K562 (cell line): ENCODE measurements at regions not wholly inside any gene's neighbourhood (a gene's known extent, or its start where the extent isn't known, plus 50 kb on each side); places are given as distances from the start of the nearest gene placed in this dataset.

ENCODE experiments used
- HDGF ChIP-seq: fragments of 450-650 bp; IDR thresholded peaks from 2 replicates; pipeline ENCODE4 v1.6.1; 2016
- HLTF ChIP-seq: fragments of 450-650 bp; IDR thresholded peaks from 2 replicates; pipeline ENCODE4 v1.6.1; 2016
- L3MBTL2 ChIP-seq: fragments of 450-650 bp; IDR thresholded peaks from 2 replicates; pipeline ENCODE4 v1.6.1; 2016; ENCODE audit warnings: mild to moderate bottlenecking, moderate library complexity
- ZC3H8 ChIP-seq: fragments of 450-650 bp; IDR thresholded peaks from 2 replicates; pipeline ENCODE4 v1.6.1; 2017
- ZNF77 ChIP-seq: fragments of 250-450 bp; sonication (Bioruptor Pico); IDR thresholded peaks from 2 replicates; pipeline ENCODE4 v1.5.0; 2020
- TF ChIP-seq, protein P1 (sequence below): fragments of 450-650 bp; IDR thresholded peaks from 2 replicates; pipeline ENCODE4 v1.6.1; 2016; ENCODE audit warnings: low read depth
- TF ChIP-seq, protein P2 (sequence below): sonication (generic); formaldehyde crosslinking; IDR thresholded peaks from 2 replicates; pipeline ENCODE4 v1.8.0; 2022; ENCODE audit warnings: mild to moderate bottlenecking, missing genetic modification reagents
- TF ChIP-seq, protein P3 (sequence below): fragments of 250-450 bp; sonication (Bioruptor Pico); IDR thresholded peaks from 2 replicates; pipeline ENCODE4 v1.5.0; 2020; ENCODE audit warnings: mild to moderate bottlenecking, borderline replicate concordance

DNA sequence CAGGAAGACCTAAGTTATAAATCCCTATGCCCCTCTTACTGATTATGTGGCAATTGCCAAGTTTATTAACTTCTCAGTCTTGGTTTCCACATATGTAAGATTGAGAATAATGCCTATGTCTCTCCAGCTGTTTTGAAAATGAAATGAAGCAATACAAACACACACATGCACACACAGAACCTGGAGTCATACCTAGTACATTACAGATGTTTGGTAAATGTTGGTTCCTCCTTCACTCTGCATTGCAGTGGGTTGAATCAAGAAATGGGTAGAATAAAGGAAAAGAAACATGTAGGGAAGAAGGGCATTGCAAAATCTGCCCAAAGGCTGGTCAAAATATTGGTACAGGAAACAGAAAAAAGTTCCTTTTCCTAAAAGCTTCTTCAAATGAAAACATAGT lies 309.9 kb upstream of the EMCN start (continued):
- TF ChIP-seq, protein P1, sequence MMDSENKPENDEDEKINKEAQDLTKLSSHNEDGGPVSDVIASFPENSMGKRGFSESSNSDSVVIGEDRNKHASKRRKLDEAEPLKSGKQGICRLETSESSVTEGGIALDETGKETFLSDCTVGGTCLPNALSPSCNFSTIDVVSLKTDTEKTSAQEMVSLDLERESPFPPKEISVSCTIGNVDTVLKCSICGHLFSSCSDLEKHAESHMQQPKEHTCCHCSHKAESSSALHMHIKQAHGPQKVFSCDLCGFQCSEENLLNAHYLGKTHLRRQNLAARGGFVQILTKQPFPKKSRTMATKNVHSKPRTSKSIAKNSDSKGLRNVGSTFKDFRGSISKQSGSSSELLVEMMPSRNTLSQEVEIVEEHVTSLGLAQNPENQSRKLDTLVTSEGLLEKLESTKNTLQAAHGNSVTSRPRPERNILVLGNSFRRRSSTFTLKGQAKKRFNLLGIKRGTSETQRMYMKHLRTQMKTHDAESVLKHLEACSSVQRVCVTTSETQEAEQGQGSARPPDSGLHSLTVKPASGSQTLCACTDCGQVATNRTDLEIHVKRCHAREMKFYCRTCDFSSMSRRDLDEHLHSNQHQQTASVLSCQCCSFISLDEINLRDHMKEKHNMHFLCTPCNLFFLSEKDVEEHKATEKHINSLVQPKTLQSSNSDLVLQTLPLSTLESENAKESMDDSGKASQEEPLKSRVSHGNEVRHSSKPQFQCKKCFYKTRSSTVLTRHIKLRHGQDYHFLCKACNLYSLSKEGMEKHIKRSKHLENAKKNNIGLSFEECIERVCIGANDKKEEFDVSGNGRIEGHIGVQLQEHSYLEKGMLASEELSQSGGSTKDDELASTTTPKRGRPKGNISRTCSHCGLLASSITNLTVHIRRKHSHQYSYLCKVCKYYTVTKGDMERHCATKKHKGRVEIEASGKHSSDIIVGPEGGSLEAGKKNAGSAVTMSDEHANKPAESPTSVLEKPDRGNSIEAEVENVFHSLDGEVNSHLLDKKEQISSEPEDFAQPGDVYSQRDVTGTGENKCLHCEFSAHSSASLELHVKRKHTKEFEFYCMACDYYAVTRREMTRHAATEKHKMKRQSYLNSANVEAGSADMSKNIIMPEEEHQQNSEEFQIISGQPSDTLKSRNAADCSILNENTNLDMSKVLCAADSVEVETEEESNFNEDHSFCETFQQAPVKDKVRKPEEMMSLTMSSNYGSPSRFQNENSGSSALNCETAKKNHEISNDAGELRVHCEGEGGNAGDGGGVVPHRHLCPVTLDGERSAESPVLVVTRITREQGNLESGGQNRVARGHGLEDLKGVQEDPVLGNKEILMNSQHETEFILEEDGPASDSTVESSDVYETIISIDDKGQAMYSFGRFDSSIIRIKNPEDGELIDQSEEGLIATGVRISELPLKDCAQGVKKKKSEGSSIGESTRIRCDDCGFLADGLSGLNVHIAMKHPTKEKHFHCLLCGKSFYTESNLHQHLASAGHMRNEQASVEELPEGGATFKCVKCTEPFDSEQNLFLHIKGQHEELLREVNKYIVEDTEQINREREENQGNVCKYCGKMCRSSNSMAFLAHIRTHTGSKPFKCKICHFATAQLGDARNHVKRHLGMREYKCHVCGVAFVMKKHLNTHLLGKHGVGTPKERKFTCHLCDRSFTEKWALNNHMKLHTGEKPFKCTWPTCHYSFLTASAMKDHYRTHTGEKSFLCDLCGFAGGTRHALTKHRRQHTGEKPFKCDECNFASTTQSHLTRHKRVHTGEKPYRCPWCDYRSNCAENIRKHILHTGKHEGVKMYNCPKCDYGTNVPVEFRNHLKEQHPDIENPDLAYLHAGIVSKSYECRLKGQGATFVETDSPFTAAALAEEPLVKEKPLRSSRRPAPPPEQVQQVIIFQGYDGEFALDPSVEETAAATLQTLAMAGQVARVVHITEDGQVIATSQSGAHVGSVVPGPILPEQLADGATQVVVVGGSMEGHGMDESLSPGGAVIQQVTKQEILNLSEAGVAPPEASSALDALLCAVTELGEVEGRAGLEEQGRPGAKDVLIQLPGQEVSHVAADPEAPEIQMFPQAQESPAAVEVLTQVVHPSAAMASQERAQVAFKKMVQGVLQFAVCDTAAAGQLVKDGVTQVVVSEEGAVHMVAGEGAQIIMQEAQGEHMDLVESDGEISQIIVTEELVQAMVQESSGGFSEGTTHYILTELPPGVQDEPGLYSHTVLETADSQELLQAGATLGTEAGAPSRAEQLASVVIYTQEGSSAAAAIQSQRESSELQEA = no peak
- no peak for TF ChIP-seq HLTF
- TF ChIP-seq, protein P2, sequence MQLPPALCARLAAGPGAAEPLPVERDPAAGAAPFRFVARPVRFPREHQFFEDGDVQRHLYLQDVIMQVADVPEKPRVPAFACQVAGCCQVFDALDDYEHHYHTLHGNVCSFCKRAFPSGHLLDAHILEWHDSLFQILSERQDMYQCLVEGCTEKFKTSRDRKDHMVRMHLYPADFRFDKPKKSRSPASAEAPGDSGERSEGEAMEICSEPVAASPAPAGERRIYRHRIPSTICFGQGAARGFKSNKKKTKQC (CRISPR knock-in tag) = no peak
- TF ChIP-seq, protein P3, sequence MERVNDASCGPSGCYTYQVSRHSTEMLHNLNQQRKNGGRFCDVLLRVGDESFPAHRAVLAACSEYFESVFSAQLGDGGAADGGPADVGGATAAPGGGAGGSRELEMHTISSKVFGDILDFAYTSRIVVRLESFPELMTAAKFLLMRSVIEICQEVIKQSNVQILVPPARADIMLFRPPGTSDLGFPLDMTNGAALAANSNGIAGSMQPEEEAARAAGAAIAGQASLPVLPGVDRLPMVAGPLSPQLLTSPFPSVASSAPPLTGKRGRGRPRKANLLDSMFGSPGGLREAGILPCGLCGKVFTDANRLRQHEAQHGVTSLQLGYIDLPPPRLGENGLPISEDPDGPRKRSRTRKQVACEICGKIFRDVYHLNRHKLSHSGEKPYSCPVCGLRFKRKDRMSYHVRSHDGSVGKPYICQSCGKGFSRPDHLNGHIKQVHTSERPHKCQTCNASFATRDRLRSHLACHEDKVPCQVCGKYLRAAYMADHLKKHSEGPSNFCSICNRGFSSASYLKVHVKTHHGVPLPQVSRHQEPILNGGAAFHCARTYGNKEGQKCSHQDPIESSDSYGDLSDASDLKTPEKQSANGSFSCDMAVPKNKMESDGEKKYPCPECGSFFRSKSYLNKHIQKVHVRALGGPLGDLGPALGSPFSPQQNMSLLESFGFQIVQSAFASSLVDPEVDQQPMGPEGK (CRISPR knock-in tag) = no peak
- no peak for TF ChIP-seq L3MBTL2
- TF ChIP-seq ZC3H8 = no peak
- TF ChIP-seq HDGF = no peak
- no peak for TF ChIP-seq ZNF77 (CRISPR knock-in tag)
